ENCODE measurements at regions not wholly inside any gene's neighbourhood (a gene's known extent, or its start where the extent isn't known, plus 50 kb on each side); places are given as distances from the start of the nearest gene placed in this dataset.

DNA sequence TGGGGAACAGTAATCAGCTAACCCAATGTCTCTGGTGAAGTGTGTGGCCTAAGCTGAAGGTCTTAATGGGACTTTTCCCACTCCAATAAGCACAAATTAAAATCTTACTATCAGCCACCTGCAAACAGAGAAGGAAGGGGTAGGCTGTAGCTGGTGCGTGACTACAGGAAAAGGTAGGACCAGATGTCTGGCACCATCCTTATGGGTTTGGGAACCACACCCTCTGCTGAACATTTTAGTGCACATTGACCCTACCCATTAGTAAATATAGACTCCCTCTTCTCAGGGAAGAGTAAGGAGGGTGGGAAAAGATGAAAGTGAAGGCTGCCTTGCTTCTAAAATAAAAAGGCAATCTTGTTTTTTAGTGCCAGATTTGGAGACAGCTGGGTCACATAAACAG is 602.8 kb downstream of the FAT4 start:
- Histone ChIP-seq H3K36me3 (replicated peaks; ENCODE audit: low read depth, low read length) (no peaks in the 10 kb centered on the region), H3K4me1 (ENCODE audit: low read length) (no peaks in the 10 kb centered on the region), H3K27ac (ENCODE audit: low read length) (no peak overlapping the region), H4K20me1 (ENCODE audit: insufficient read depth, low read length) (no peaks in the 10 kb centered on the region), H3K4me2 (ENCODE audit: low read length) (no peak overlapping the region), H3K79me2 (ENCODE audit: low read length) (no peaks in the 10 kb centered on the region), H2AFZ (ENCODE audit: low read depth, low read length) (no peak overlapping the region), H3K9me3 (ENCODE audit: insufficient read depth, low read length) (no peaks in the 10 kb centered on the region), H3K9ac (ENCODE audit: low read length) (no peak overlapping the region), H3K27me3 (ENCODE audit: low read depth, low read length) (no peaks in the 10 kb centered on the region), H3K4me3 (ENCODE audit: low read length) (no peak overlapping the region)
- TF ChIP-seq, protein P1, sequence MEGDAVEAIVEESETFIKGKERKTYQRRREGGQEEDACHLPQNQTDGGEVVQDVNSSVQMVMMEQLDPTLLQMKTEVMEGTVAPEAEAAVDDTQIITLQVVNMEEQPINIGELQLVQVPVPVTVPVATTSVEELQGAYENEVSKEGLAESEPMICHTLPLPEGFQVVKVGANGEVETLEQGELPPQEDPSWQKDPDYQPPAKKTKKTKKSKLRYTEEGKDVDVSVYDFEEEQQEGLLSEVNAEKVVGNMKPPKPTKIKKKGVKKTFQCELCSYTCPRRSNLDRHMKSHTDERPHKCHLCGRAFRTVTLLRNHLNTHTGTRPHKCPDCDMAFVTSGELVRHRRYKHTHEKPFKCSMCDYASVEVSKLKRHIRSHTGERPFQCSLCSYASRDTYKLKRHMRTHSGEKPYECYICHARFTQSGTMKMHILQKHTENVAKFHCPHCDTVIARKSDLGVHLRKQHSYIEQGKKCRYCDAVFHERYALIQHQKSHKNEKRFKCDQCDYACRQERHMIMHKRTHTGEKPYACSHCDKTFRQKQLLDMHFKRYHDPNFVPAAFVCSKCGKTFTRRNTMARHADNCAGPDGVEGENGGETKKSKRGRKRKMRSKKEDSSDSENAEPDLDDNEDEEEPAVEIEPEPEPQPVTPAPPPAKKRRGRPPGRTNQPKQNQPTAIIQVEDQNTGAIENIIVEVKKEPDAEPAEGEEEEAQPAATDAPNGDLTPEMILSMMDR (IDR thresholded peaks at IDR 0.05; ENCODE audit: low read depth, low read length), result no peak
- no peak for TF ChIP-seq EZH2phosphoT487 (IDR thresholded peaks at IDR 0.05; ENCODE audit: low read depth)

- Histone ChIP-seq H3K27ac (ENCODE audit: low read length) (no peak overlapping the region), H3K4me2 (ENCODE audit: low read length) (no peak overlapping the region), H3K4me3 (ENCODE audit: low read length) (no peak overlapping the region), H4K20me1 (ENCODE audit: insufficient read depth, low read length) (no peaks in the 10 kb centered on the region), H3K36me3 (replicated peaks; ENCODE audit: low read depth, low read length) (no peaks in the 10 kb centered on the region), H3K27me3 (ENCODE audit: low read depth, low read length) (no peaks in the 10 kb centered on the region), H3K79me2 (ENCODE audit: low read length) (no peaks in the 10 kb centered on the region), H2AFZ (ENCODE audit: low read depth, low read length) (no peak overlapping the region), H3K9me3 (ENCODE audit: insufficient read depth, low read length) (no peaks in the 10 kb centered on the region), H3K9ac (ENCODE audit: low read length) (no peak overlapping the region), H3K4me1 (ENCODE audit: low read length) (no peaks in the 10 kb centered on the region)
- no peak for TF ChIP-seq EZH2phosphoT487 (IDR thresholded peaks at IDR 0.05; ENCODE audit: low read depth)
- TF ChIP-seq, protein P1 (IDR thresholded peaks at IDR 0.05; ENCODE audit: low read depth, low read length), result no peak
Observed at GRCh38 chr4:125928652-125929051, 613.9 kb downstream of the FAT4 start.

- Histone ChIP-seq H3K9ac (ENCODE audit: low read length) (no peak overlapping the region), H4K20me1 (ENCODE audit: insufficient read depth, low read length) (no peaks in the 10 kb centered on the region), H3K27ac (ENCODE audit: low read length) (no peak overlapping the region), H3K27me3 (ENCODE audit: low read depth, low read length) (no peaks in the 10 kb centered on the region), H2AFZ (ENCODE audit: low read depth, low read length) (no peak overlapping the region), H3K9me3 (ENCODE audit: insufficient read depth, low read length) (no peaks in the 10 kb centered on the region), H3K79me2 (ENCODE audit: low read length) (no peaks in the 10 kb centered on the region), H3K36me3 (replicated peaks; ENCODE audit: low read depth, low read length) (no peaks in the 10 kb centered on the region), H3K4me3 (ENCODE audit: low read length) (no peak overlapping the region), H3K4me1 (ENCODE audit: low read length) (no peaks in the 10 kb centered on the region), H3K4me2 (ENCODE audit: low read length) (no peak overlapping the region)
- TF ChIP-seq, protein P1 (IDR thresholded peaks at IDR 0.05; ENCODE audit: low read depth, low read length), result no peak
- TF ChIP-seq EZH2phosphoT487 (IDR thresholded peaks at IDR 0.05; ENCODE audit: low read depth), result no peak
Observed at GRCh38 chr4:125938541-125938940, 623.8 kb downstream of the FAT4 start.

- Histone ChIP-seq H3K9ac (ENCODE audit: low read length) (no peak overlapping the region), H3K79me2 (ENCODE audit: low read length) (no peaks in the 10 kb centered on the region), H4K20me1 (ENCODE audit: insufficient read depth, low read length) (no peaks in the 10 kb centered on the region), H3K4me2 (ENCODE audit: low read length) (no peak overlapping the region), H3K36me3 (replicated peaks; ENCODE audit: low read depth, low read length) (no peaks in the 10 kb centered on the region), H3K4me1 (ENCODE audit: low read length) (no peaks in the 10 kb centered on the region), H2AFZ (ENCODE audit: low read depth, low read length) (no peak overlapping the region), H3K9me3 (ENCODE audit: insufficient read depth, low read length) (no peaks in the 10 kb centered on the region), H3K27me3 (ENCODE audit: low read depth, low read length) (no peaks in the 10 kb centered on the region), H3K27ac (ENCODE audit: low read length) (no peak overlapping the region), H3K4me3 (ENCODE audit: low read length) (no peak overlapping the region)
- TF ChIP-seq EZH2phosphoT487 (IDR thresholded peaks at IDR 0.05; ENCODE audit: low read depth), result no peak
- TF ChIP-seq, protein P1 (IDR thresholded peaks at IDR 0.05; ENCODE audit: low read depth, low read length), result no peak
Observed at GRCh38 chr4:125940426-125940825, 625.7 kb downstream of the FAT4 start.
